ENCODE measurements at regions not wholly inside any gene's neighbourhood (a gene's known extent, or its start where the extent isn't known, plus 50 kb on each side); places are given as distances from the start of the nearest gene placed in this dataset.

DNA sequence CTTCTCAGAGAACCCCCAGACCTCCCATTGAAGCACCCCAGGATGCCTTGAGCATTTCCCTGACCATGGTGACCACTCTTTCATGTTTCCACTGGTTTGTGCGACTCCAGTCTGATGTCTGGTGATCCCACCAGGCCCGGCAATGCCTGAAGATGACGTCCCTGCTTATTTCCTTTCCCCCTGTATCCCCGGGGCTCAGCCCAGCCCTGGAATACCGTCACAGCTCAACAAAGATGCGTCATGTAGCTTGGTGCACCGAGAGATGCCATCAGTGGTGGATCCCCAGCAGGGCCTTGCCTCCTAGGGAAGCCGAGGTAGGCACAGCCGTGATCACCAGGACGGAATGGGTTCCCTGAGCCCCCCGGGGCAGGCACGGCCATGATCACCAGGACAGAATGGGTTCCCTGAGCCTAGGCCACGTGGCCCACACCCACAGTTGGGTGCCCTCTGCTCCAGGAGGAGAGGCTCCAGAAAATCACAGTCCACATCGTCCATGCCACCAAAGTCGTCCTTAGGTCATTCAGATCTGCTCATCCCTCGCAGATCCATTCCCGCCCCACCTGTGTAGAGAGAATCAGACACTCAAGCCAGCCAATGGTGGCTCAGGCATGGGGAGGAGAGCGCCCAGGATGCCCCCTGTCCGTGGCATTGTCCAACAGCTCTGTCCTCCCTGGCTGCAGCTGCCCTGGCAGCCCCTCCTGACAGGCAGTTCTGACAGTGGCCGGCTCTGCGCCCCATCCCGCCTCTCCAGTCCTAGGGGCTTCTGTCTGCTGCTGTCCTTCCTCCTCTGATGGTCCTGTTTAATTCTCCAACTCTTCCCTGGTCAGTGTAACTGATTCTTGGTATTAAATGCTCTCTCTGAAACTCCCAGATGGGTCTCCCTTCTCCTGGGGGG lies 261.1 kb downstream of the RBFOX3 start:
- Histone ChIP-seq H3T11ph (ENCODE audit: low read length) (no peak overlapping the region), H3K23ac (ENCODE audit: insufficient read length, low read depth, low read length) (no peak overlapping the region)

More for the DNA sequence above, 261.1 kb downstream of the RBFOX3 start:
- peak overlapping the region in 1 of 3 experiments; percentile 14; a peak in 2 of 7 replicates for H3K27ac Mint-ChIP-seq
- Histone ChIP-seq H2BK20ac (ENCODE audit: low read depth, low read length, poor library complexity, severe bottlenecking) (no peak overlapping the region), H3K9me3 (ENCODE audit: control insufficient read depth, low read depth, low read length) (no peaks in the 10 kb centered on the region), H3K56ac (ENCODE audit: insufficient read length, low read depth, low read length) (no peak overlapping the region), H4K20me1 (ENCODE audit: control insufficient read depth, insufficient read depth, insufficient read length) (no peaks in the 10 kb centered on the region), H4K91ac (ENCODE audit: insufficient read length, low read depth, low read length) (no peak overlapping the region), H3K14ac (ENCODE audit: insufficient read depth, low read length) (0 out of 2 replicates have a peak overlapping the region, but pooled peaks have one; percentile 12), H2AK5ac (ENCODE audit: insufficient read length, low read length) (no peak overlapping the region), H3K18ac (ENCODE audit: insufficient read length, low read depth, low read length) (no peak overlapping the region), H3K79me1 (ENCODE audit: insufficient read depth, low read depth, low read length, poor library complexity, severe bottlenecking) (no peaks in the 10 kb centered on the region), H2BK12ac (ENCODE audit: insufficient read length, low read depth, low read length) (no peak overlapping the region), H3K4me2 (ENCODE audit: insufficient read depth, insufficient read length, low read length) (no peak overlapping the region), H3K27me3 (ENCODE audit: insufficient read depth, low read length) (no peaks in the 10 kb centered on the region), H2AFZ (ENCODE audit: low read length) (no peak overlapping the region), H4K5ac (ENCODE audit: insufficient read length, low read depth, low read length) (no peak overlapping the region), H3K79me2 (ENCODE audit: insufficient read depth, low read length) (no peaks in the 10 kb centered on the region), H3K4ac (ENCODE audit: low read depth, low read length) (no peak overlapping the region), H3K23me2 (ENCODE audit: insufficient read length, low read depth, low read length, poor library complexity, severe bottlenecking) (peaks cover 3% of the 10 kb centered on the region), H2BK120ac (ENCODE audit: low read depth, low read length, poor library complexity, severe bottlenecking) (no peak overlapping the region), H2BK5ac (ENCODE audit: insufficient read length, low read length) (no peak overlapping the region), H3K27ac (ENCODE audit: insufficient read length, low read depth, low read length) (no peak overlapping the region), H2BK15ac (ENCODE audit: low read depth, low read length) (no peak overlapping the region), H3K4me1 (ENCODE audit: insufficient read depth, low read length) (no peaks in the 10 kb centered on the region), H3K9ac (ENCODE audit: extremely low read depth, insufficient read length, low read length) (no peak overlapping the region), H4K8ac (replicated peaks; ENCODE audit: insufficient read length, low read depth, low read length) (no peak overlapping the region)
- WGBS (ENCODE audit: extremely low coverage, insufficient read length, low lambda C conversion rate): no CpG with 5 or more reads among the region's 22 CpGs
- no peak overlapping the region; a peak in 1 of 5 replicates for H3K4me3 Mint-ChIP-seq
- peaks cover 9 to 13% of the 10 kb centered on the region in 2 experiments; a peak in 4 of 5 replicates for H3K9me3 Mint-ChIP-seq
- DNase-seq: no peak
- H3K4me1 Mint-ChIP-seq: peaks cover 0 to 3% of the 10 kb centered on the region in 2 experiments; a peak in 3 of 4 replicates
- H3K27me3 Mint-ChIP-seq (ENCODE audit: low read depth): peaks cover 57% of the 10 kb centered on the region
- H3K36me3 Mint-ChIP-seq (ENCODE audit: insufficient read depth in 1 of 3, low read depth in 3 of 3): peaks cover 0 to 3% (median 0%) of the 10 kb centered on the region in 3 experiments; a peak in 1 of 7 replicates
- TF ChIP-seq, protein P1, sequence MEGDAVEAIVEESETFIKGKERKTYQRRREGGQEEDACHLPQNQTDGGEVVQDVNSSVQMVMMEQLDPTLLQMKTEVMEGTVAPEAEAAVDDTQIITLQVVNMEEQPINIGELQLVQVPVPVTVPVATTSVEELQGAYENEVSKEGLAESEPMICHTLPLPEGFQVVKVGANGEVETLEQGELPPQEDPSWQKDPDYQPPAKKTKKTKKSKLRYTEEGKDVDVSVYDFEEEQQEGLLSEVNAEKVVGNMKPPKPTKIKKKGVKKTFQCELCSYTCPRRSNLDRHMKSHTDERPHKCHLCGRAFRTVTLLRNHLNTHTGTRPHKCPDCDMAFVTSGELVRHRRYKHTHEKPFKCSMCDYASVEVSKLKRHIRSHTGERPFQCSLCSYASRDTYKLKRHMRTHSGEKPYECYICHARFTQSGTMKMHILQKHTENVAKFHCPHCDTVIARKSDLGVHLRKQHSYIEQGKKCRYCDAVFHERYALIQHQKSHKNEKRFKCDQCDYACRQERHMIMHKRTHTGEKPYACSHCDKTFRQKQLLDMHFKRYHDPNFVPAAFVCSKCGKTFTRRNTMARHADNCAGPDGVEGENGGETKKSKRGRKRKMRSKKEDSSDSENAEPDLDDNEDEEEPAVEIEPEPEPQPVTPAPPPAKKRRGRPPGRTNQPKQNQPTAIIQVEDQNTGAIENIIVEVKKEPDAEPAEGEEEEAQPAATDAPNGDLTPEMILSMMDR (conservative IDR thresholded peaks at IDR 0.05): no peak

Data from H9 (cell line).